ENCODE measurements at regions not wholly inside any gene's neighbourhood (a gene's known extent, or its start where the extent isn't known, plus 50 kb on each side); places are given as distances from the start of the nearest gene placed in this dataset.

GRCh38 chr16:51085271-51085670, 65.8 kb downstream of the SALL1 start:
- Histone ChIP-seq H3K36me3 (replicated peaks in 1 of 2) (no peaks in the 10 kb centered on the region), H3K9me3 (replicated peaks in 1 of 3) (no peaks in the 10 kb centered on the region), H3K27me3 (no peaks in the 10 kb centered on the region), H3K27ac (no peak overlapping the region), H3K4me3 (no peak overlapping the region), H3K4me1 (replicated peaks in 1 of 2) (no peaks in the 10 kb centered on the region)
- TF ChIP-seq POLR2A (IDR thresholded peaks at IDR 0.05) (no peak), CTCF (IDR thresholded peaks at IDR 0.05) (no peak)
- WGBS, 4 donors: 77 to 86% (median 82%) methylated on average over 4 of the region's 4 CpGs
- DNase-seq: no peak
- intact Hi-C loops (cut with DNase I): no loop called here

GRCh38 chr16:51084074-51084928, 66.8 kb downstream of the SALL1 start:
- TF ChIP-seq CTCF (IDR thresholded peaks at IDR 0.05): no peak
- TF ChIP-seq POLR2A (IDR thresholded peaks at IDR 0.05): no peak

GRCh38 chr16:51072591-51072990, 78.5 kb downstream of the SALL1 start:
- intact Hi-C loops (cut with DNase I): no loop called here
- Histone ChIP-seq H3K9me3 (replicated peaks in 1 of 3) (no peaks in the 10 kb centered on the region), H3K27ac (no peak overlapping the region), H3K4me3 (no peak overlapping the region), H3K4me1 (replicated peaks in 1 of 2) (no peaks in the 10 kb centered on the region), H3K27me3 (no peaks in the 10 kb centered on the region), H3K36me3 (replicated peaks in 1 of 2) (no peaks in the 10 kb centered on the region)
- 50 to 68% (median 58%) methylated on average over 4 of the region's 4 CpGs for WGBS, 4 donors
- DNase-seq: no peak
- TF ChIP-seq CTCF (IDR thresholded peaks at IDR 0.05): no peak
- TF ChIP-seq POLR2A (IDR thresholded peaks at IDR 0.05): no peak

More at GRCh38 chr16:51084074-51084928, 66.8 kb downstream of the SALL1 start:
- no peak for DNase-seq
- intact Hi-C loops (cut with DNase I): no loop called here
- WGBS, 4 donors: 47 to 84% (median 51%) methylated on average over 3 of the region's 3 CpGs
- no peaks in the 10 kb centered on the region for H3K36me3 ChIP-seq (replicated peaks in 1 of 2)
- H3K9me3 ChIP-seq (replicated peaks in 1 of 3): no peaks in the 10 kb centered on the region
- no peaks in the 10 kb centered on the region for H3K4me1 ChIP-seq (replicated peaks in 1 of 2)
- H3K27me3 ChIP-seq: no peaks in the 10 kb centered on the region
- H3K4me3 ChIP-seq: no peak overlapping the region
- no peak overlapping the region for H3K27ac ChIP-seq

GRCh38 chr16:51071326-51071725, 79.7 kb downstream of the SALL1 start:
- 71 to 78% (median 74%) methylated on average over 9 of the region's 9 CpGs for WGBS, 4 donors
- no peaks in the 10 kb centered on the region for H3K36me3 ChIP-seq (replicated peaks in 1 of 2)
- H3K27ac ChIP-seq: no peak overlapping the region
- DNase-seq: no peak
- no peaks in the 10 kb centered on the region for H3K4me1 ChIP-seq (replicated peaks in 1 of 2)
- H3K4me3 ChIP-seq: no peak overlapping the region
- H3K9me3 ChIP-seq (replicated peaks in 1 of 3): no peaks in the 10 kb centered on the region
- TF ChIP-seq POLR2A (IDR thresholded peaks at IDR 0.05) (no peak), CTCF (IDR thresholded peaks at IDR 0.05) (no peak)
- intact Hi-C loops (cut with DNase I): no loop called here
- H3K27me3 ChIP-seq: no peaks in the 10 kb centered on the region

Data from adrenal gland (tissue), 9 donors.